DMS 273 (cell line): ENCODE measurements at regions not wholly inside any gene's neighbourhood (a gene's known extent, or its start where the extent isn't known, plus 50 kb on each side); places are given as distances from the start of the nearest gene placed in this dataset.
"Not testable (repeated sequence)": the region's sequence is repeated elsewhere in the genome, so short reads cannot be mapped to it uniquely, and the experiment has no call there.

ENCODE experiments used
- DNase-seq: peaks from one replicate; lab custom pipeline; 2025; ENCODE audit not compliant: unreplicated experiment; lab: John Stamatoyannopoulos, UW

DNA sequence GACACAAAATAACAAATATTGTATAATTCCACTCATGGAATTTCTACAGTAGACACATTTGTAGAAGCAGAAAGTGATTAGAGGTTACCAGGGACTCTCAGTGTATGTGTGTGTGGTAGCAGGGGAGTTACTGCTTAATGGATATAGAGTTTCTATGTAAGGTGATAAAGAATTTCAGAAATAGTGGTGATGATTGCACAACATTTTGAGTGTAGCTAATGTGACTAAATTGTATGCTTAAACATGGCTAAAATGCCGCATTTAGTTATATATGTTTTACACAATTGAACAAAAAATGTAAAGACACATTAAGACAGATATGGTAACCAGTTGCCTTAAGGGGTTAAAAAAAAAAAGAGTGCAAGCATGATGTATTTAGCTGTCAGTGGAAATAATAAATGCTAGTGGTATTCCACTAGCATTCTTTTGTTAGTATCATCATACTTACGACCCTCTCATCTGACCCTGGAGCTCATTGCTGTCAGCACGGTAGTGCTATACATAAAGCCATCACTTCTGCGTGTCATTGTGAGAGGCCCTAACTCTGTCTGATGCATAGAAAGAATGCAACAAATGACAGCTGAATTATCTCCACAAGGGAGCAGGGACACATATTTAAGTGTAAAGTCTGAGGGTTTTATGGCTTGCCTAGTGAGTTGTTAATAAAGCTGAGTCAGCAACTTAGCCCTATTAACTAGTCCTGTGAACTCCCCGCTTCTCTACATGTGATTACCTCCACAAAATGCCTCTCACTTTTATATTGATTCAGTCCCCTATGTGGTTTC lies 134.1 kb upstream of the RXFP2 start:
- no peak for DNase-seq

DNA sequence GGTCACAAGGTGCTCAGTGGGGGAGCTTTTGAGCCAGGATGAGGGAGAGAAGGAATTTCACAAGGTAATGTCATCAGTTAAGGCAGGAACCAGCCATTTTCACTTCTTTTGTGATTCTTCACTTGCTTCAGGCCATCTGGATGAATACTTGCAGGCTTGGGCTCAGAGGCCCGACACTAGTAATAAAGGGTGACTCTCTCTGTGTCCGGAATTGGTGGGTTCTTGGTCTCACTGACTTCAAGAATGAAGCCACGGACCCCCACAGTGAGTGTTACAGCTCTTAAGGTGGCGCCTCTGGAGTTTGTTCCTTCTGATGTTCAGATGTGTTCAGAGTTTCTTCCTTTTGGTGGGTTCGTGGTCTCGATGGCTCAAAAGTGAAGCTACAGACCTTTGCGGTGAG lies 131.8 kb upstream of the RXFP2 start:
- DNase-seq: not testable (repeated sequence)

DNA sequence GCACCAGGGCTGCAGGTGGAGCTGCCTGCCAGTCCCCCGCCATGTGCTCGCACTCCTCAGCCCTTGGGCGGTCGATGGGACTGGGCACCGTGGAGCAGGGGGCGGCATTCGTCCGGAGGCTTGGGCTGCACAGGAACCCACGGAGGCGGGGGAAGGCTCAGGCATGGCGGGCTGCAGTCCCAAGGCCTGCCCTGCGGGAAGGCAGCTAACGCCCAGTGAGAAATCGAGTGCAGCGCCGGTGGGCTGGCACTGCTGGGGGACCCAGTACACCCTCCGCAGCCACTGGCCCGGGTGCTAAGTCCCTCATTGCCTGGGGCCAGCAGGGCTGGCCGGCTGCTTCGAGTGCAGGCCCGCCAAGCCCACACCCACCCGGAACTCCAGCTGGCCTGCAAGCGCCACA lies 130.5 kb upstream of the RXFP2 start:
- not testable (repeated sequence) for DNase-seq

DNA sequence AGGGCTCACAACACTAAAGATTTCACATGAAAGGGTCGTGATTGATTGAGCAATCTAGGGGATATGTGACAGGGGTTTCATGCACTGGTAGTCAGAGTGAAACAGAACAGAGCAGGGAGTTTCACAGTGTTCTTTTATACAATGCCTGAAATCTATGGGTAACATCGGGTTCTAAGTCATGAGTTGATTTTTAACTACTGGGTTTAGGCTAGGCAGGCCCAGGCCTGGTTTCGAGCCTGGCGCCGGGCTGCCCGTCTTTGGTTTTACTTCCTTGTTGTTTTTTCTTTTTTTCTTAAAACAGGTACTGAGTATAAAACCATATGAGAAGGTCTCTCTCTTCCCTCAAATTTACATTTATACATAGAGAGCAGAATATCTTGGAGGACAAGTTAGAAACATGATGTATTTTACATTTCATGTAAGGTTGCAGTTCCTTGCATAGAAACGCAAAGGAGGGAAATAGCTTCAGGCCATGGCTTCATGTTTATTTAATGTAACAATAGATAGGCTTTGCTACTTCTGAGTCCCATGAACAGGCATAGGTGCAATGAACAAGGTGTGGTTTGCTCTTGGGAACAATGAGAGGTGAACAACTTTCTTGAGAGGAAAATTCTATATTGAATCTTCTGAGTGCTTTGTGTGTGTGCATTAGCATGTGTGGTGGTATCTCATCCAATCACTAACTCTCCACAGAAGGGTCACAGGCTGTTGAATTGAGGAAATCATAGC lies 128.9 kb upstream of the RXFP2 start:
- DNase-seq: no peak

DNA sequence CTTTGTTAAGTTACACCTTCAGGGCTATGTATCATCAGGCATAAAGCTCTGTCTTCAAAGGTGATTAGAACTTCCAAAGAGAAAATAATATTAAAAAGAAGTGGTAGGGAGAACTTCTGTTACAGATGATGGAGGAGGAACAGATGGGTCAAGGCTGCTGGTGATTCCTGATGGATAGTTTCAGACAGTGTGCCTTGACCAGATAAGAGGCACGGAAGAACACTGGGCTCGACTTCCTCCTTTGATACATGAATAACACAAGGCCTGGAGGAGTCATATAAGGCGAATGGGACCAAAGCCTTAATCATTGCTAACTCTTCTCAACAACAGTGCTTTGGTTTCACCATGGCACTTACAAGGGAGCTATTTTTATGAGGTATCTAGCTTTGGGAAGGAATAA lies 128.1 kb upstream of the RXFP2 start:
- DNase-seq: no peak

DNA sequence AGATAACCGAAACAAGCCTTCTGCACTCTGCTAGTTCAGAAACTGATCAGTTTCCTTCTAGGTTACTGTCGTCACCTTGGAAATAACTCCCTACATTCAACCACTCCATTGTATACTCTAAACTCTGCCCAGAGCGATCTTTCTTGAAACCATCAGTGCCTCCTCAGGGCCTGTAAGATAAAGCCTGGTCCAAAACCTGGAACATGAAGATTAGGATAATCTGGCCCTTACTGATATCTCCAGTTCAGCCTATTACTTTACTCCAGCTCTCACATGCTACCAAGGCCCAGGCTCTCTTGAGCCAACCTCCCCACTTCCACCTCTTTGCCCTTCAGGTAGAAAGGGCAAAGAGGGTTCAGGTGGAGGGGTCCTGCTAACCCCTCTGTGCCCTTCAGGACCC lies 125.3 kb upstream of the RXFP2 start:
- DNase-seq: no peak

DNA sequence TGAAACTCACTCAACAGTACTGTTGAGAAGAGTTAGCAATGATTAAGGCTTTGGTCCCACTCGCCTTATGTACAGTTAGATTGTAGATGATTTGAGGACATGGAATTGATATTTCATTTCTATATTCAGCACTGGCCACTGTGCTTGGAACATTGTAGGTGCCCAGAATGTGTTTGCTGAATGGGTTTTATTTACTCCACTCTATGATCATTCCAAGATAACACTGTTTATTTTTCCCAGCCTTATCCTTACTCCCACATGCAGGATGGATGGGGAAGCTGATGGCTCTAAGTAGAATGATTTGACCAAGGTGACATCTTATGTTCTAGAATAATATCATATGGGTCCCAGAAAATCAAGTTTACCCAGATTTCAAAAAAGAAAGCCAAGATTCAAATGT lies 124.6 kb upstream of the RXFP2 start:
- DNase-seq: no peak

DNA sequence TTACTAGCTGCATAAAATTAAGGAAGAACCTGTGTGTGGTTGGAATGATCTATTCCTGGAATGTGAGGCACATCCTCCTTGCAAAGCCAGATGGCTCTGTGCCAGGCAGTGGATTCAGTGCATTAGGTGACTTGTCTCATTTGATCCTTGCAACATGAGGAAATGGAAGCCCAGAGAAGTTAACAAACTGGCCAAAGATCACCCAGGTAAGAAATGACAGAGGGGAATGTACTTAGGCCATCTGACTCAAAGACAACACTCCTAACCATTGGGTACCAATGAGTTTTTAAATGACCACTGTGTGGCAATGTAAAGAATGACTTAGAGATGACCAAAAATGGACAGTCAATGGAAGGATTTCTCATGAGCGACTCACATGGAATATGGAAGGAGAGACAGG lies 114.2 kb upstream of the RXFP2 start:
- DNase-seq: no peak

DNA sequence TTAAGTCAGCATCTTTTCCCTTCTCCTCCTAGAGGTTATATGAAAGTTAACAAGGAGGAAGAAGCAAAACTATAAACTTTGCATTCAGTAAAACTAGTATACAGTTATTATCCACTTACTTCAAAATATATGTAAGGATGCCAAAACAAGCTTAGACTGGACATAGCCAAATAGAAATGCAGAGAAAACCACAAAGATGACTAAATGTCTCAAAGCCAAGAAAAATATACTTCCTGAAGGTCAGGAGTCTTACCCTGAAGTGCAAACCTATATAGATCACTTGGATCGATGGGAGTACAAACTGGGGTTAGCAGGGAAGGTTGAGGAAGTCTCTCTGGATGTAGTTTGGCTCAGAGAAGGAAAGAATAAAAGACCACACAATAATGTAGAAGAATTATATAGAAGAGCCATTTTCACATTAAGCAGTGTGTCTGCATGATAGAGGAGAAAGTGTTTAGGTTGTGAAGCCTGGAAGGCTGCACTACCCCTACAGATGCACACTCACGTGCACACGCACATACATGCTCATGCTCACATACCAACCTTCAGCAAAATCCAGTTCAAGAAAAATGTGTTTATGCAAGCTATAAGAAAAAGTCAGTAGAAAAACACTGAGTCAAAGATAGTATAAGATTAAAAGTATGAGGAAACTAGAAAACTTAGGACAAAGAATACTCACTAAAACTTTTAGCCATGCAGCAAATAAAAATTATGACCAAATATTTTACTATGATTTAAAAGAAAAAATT lies 112.1 kb upstream of the RXFP2 start:
- DNase-seq: no peak

DNA sequence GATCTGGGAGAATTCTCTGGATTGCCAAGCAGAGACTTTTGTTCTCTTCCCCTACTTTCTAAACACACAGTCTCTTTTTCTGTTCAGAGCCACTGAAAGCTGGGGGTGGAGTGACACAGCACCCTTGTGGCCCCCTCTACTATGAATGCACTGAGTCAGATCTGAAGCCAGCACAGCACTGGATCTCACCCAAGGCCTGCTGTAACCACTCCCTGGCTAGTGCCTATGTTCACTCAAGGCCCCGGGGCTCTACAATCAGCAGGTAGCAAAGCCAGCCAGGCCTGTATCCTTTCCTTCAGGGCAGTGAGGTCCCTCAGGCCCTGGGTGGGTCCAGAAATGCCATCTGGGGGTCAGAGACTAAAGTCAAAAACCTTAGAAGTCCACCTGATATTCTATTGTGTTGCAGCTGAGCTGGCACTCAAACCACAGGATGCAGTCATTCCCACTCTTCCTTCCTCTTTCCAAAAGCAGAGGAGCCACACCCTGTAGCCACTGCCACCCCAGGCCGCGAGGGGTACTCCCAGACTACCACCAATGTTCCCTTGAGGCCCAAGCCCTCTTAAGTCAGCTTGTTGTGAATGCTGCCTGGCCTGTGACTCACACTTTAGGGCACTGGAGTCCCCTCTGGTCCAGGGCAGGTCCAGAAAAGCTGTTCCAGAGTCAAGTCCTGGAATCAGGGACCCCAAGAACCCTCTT lies 110.1 kb upstream of the RXFP2 start:
- no peak for DNase-seq

DNA sequence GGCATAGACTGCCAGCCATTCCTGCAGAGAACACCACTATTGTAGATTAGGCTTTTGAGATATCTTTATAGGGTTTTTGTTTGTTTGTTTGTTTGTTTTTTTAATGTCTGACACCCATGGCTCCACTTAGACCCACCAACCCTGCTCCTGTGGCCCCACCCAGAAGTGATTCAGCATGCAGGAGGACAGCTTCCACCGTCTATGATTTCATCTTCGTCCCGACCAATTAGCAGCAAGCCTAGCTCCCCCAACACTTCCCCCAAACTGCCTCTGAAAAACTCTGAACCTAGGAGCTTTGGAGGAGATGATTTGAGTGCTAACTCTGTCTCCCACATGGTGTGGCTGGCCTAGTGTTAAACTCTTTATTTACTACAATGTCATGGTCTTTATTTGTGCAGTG lies 108.3 kb upstream of the RXFP2 start:
- DNase-seq: no peak

DNA sequence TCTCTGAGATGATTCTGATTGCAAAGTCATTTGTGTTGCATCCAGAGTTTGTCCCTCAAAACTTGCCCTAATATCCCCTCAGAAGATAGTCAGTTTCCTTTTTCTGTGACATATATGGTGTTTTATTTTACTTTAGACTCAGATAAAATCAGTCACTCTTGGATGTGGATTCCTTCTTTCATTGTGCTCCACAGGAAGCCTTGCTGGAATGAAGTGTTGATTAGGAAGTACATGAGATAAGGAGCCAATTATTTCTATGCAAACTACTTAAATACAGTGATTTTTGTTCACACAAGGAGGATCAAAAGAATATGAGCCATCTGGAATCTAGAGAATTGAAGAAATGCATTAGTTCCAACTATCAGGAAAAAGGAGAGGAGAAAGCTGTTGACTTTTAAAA lies 107.6 kb upstream of the RXFP2 start:
- no peak for DNase-seq

DNA sequence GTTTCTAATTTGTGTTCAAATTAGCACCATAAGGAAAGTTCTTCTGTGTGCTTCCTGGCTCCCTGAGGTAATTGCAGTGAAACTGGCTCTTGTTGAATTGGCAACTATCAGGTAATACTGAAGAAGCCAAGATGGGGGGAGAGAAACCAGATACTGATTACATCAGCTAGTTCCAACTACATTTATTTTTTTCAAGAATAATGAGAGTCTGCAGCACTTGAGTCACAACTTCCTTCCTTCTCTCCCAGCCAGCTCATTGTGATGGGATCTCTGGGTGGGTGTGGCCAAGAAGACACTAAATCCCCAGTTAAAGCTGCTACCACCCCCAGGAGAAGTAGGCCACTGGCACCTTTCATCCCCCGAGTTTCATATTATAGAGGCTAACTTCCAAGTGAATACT lies 100.7 kb upstream of the RXFP2 start:
- no peak for DNase-seq

DNA sequence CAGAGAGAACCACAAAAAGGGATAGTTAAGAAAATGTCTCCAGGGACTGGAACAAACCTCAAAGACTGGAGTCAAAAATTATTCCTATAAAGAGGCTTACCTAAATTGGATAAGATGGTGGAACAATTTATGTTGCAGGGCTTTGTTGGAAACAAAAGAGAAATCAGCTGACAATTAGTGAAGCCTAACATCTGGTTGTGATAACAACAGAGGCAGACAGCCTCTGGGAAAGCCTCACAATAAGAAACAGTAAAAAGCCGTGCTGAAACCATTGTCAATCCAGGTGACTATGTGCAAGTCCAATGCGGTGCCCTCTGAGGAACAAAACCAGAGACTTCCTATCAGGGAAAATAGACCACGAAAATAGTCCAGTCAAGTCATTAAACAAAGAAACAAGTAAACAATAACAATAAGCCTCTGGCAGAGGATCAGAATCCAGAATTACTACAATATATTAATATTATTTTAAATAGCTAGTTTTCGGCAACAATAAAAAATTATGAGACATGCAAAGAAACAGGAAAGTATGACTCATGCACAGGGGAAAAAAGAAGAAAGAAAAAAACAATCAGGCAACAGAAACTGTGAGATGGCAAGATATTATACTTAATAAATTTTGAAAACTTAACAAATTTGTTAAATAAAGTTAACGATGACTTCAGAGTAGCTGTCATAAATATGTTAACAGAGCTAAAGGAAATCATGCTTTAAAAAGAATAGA lies 99.7 kb upstream of the RXFP2 start:
- no peak for DNase-seq

DNA sequence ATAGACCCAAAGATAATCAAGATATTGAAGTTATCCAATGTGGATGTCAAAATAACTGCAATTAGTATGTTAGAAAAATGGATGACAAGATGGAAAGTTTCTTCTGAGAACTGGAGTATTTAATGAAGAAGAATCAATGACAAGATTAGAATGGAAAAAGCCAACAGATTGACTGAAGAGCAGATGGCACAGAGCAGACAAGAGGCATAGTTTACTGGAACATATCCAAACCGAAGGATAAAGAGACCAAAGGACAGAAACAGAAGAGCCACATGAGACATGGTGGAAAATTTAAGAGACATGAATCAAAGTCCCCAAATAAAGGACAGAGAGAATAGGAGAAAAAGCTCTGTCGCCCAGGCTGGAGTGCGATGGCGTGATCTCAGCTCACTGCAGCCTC lies 89.6 kb upstream of the RXFP2 start:
- DNase-seq: peak; percentile 37

DNA sequence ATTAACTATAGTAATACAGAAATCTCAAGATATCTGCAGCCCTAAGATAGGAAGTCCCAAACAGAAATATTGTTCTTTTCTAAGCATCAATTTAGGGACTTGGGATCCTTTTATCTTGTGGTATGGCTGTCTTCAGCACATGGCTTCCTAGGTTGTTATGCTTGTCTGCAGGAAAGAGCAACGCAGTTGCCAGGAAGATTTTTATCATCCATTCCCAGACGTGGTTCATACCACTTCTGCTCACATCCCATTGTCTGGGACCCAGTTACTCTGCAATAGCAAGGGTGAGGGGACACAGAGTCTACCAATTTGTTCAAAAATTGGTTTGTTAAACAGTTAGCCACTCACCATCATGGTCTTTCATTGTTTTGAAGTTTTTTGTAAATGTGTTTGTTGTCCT lies 85.6 kb upstream of the RXFP2 start:
- no peak for DNase-seq

DNA sequence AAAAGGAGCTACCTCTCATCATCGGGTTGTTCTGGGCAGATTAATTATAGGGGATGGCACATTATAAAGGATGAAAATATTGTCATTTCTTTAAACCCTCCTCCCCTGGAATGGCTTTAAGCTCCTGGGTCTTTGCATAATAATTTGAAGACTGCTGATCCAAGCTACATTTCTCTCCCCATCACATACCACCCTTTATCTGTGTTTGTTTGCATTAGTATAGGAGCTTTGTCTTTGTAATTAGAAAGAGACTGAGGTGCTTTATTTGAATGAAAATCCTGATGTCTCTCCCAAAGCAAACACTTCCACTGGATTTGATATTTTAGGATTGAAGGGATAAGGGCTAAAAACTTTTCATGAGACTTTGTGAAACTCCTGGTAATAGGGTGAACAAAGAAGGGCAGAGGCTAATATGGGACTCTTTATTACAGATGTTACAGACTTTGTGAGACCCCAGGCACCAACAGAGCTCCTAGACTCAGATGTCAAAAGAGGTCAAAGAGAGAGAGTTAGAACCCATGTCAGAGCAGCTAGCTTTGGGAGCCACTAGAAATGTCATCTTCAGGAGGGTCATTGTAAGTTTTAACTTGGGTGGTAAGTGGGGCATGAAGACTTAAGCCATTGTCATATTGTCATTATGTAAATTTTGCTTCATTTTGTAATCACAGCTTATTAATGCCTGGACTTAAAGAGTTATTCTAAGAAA lies 75.3 kb upstream of the RXFP2 start:
- no peak for DNase-seq

DNA sequence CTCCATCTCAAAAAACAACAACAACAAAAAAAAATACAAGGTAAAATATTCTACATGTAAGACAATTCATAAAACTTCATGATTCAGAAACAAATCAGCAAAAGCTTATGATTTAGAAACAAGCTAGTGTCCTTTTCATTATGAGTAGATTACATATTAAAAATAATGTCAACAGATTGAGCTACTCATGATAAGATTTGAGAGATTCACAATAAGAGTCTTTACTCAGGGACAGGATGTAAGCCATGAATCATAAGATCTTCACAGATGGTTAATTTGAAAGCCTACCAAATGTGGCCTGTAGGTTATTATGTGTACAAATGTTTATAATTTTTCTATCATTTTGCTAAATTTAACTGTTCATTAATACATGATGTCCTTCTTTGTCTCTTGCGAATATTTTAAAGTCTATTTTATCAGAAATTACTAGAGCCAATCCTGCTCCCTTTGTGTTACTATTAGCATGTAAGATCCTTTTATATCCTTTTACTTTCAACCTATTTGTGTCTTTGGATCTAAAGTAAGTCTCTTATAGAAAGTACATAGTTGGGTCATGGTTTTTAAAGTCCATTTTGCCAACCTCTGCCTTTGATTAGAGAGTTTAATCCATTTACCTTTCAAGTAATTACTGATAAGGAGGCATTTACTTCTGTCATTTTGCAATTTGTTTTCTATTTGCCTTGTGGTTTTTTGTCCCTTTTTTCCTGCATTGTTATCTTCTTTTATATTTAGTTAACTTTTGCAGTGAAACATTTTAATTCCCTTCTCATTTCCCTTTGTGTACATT lies 68.3 kb upstream of the RXFP2 start:
- peak; percentile 11 for DNase-seq

DNA sequence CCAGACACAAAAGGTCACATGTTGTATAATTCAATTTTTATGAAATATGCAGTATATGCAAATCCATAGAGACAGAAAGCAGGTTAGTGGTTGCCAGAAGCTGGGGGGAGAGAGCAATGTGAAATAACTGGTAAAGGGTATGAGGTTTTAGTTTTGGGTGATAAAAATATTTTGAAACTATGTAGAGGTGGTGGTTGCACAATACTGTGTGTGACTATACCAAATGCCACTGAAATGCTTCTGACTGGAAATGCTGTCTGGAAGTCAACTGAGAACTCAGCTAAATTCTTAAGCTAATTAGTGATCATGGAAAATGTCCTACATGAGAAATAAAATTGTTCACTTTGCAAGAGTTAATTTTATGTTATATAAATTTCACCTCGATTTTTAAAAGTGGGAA lies 65.3 kb upstream of the RXFP2 start:
- DNase-seq: no peak
